ENCODE measurements at regions not wholly inside any gene's neighbourhood (a gene's known extent, or its start where the extent isn't known, plus 50 kb on each side); places are given as distances from the start of the nearest gene placed in this dataset.
"Not testable (repeated sequence)": the region's sequence is repeated elsewhere in the genome, so short reads cannot be mapped to it uniquely, and the experiment has no call there.

DNA sequence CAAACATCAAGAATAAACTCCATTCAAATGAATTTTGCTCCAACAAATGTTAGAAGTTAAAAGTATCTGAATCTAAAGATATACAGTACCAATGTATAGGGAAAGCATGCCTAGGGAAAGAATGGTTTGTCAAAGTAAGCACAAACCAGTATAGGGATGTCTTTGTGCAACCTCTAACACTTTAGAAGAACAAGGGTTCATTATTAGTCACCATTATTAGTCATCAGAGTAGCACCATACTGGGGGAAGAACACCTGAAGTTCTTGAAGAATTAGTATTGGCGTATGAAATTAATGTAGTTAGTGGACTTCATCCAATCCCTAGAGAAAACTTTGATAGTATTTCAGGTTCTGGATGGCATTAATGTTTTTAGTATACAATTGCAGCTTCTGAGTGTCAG lies 943.7 kb downstream of the METTL15 start:
- DNase-seq (peak; percentile 25), ATAC-seq (no peak)
- Histone ChIP-seq H3K27ac (ENCODE audit: low read length) (no peak overlapping the region), H3K9me2 (replicated peaks; ENCODE audit: low read length) (no peaks in the 10 kb centered on the region), H2AFZ (ENCODE audit: low read length) (no peak overlapping the region), H3K36me3 (ENCODE audit: low read depth, low read length) (no peaks in the 10 kb centered on the region), H3K4me3 (ENCODE audit: low read length) (no peak overlapping the region), H3K4me1 (ENCODE audit: insufficient read depth, low read length) (no peaks in the 10 kb centered on the region), H4K20me1 (ENCODE audit: low read length) (no peaks in the 10 kb centered on the region), H3K79me2 (ENCODE audit: low read length) (no peaks in the 10 kb centered on the region), H3K27me3 (ENCODE audit: low read length) (no peaks in the 10 kb centered on the region), H3K9ac (ENCODE audit: low read length) (no peak overlapping the region), H3K4me2 (ENCODE audit: low read length) (no peak overlapping the region), H3K9me3 (ENCODE audit: low read length) (no peaks in the 10 kb centered on the region), H3F3A (ENCODE audit: low read length, unreplicated experiment) (no peaks in the 10 kb centered on the region)
- BruUV-seq (replicated peaks) = no TSS peak
- ChIA-PET POLR2A (ENCODE audit: unreplicated experiment) (no interaction called here), CTCF (no interaction called here)
- intact Hi-C loops (cut with micrococcal nuclease) = no loop called here
- TF ChIP-seq EZH2 (IDR thresholded peaks at IDR 0.05; ENCODE audit: low read length, unreplicated experiment) = no peak
- TF ChIP-seq, protein P1, sequence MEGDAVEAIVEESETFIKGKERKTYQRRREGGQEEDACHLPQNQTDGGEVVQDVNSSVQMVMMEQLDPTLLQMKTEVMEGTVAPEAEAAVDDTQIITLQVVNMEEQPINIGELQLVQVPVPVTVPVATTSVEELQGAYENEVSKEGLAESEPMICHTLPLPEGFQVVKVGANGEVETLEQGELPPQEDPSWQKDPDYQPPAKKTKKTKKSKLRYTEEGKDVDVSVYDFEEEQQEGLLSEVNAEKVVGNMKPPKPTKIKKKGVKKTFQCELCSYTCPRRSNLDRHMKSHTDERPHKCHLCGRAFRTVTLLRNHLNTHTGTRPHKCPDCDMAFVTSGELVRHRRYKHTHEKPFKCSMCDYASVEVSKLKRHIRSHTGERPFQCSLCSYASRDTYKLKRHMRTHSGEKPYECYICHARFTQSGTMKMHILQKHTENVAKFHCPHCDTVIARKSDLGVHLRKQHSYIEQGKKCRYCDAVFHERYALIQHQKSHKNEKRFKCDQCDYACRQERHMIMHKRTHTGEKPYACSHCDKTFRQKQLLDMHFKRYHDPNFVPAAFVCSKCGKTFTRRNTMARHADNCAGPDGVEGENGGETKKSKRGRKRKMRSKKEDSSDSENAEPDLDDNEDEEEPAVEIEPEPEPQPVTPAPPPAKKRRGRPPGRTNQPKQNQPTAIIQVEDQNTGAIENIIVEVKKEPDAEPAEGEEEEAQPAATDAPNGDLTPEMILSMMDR (conservative IDR thresholded peaks at IDR 0.05; ENCODE audit: low read depth, low read length) = no peak
- no peak for TF ChIP-seq EZH2phosphoT487 (IDR thresholded peaks at IDR 0.05; ENCODE audit: borderline replicate concordance, low read length)

DNA sequence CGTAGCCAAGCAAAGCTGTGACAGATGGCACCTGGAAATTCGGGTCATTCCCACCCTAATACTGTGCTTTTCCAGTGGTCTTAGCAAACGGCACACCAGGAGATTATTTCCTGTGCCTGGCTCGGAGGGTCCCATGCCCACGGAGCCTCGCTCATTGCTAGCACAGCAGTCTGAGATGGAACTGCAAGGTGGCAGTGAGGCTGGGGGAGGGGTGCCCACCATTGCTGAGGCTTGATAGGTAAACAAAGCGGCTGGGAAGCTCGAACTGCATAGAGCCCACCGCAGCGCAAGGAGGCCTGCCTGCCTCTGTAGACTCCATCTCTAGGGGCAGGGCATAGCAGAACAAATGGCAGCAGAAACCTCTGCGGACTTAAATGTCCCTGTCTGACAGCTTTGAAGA lies 942.8 kb downstream of the METTL15 start:
- H2AFZ ChIP-seq (ENCODE audit: low read length); H3K27ac ChIP-seq (ENCODE audit: low read length); H3K4me3 ChIP-seq (ENCODE audit: low read length); H4K20me1 ChIP-seq (ENCODE audit: low read length); CTCF ChIA-PET; H3K36me3 ChIP-seq (ENCODE audit: low read depth, low read length); H3F3A ChIP-seq (ENCODE audit: low read length, unreplicated experiment); H3K27me3 ChIP-seq (ENCODE audit: low read length); H3K4me1 ChIP-seq (ENCODE audit: insufficient read depth, low read length); DNase-seq; H3K79me2 ChIP-seq (ENCODE audit: low read length); intact Hi-C loops (cut with micrococcal nuclease); H3K4me2 ChIP-seq (ENCODE audit: low read length); ATAC-seq; H3K9ac ChIP-seq (ENCODE audit: low read length); BruUV-seq (replicated peaks); H3K9me3 ChIP-seq (ENCODE audit: low read length); H3K9me2 ChIP-seq (replicated peaks; ENCODE audit: low read length): not testable (repeated sequence)
- POLR2A ChIA-PET (ENCODE audit: unreplicated experiment) = interaction anchor here (0.6 kb wide), 1 partner anchor 22 kb away, joined by 5 read pairs; no protein-coding TSS in a partner anchor

DNA sequence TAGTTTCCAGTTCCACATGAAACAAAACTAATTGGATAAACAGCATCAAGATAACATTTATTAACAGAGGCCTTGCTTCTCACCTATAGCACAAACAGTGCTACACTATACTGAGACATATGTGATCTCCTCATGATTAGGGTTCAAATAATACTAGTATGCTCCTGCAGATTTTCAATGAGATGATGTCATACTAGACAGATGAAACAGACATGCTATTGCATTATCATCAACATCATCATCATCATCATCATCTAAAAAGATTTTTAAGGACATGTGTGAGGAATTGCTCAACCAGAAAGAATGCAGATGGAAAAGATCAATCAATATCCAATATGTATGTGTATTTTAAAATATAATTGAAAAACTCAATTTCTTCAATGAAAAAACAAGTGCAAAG lies 932.3 kb downstream of the METTL15 start:
- POLR2A ChIA-PET (ENCODE audit: unreplicated experiment) = no interaction called here

More for the DNA sequence above, 932.3 kb downstream of the METTL15 start:
- Histone ChIP-seq H3K27ac (ENCODE audit: low read length) (no peak overlapping the region), H3K4me2 (ENCODE audit: low read length) (no peak overlapping the region), H3K9ac (ENCODE audit: low read length) (no peak overlapping the region), H3K9me2 (replicated peaks; ENCODE audit: low read length) (no peaks in the 10 kb centered on the region), H3K79me2 (ENCODE audit: low read length) (no peaks in the 10 kb centered on the region), H3K4me1 (ENCODE audit: insufficient read depth, low read length) (no peaks in the 10 kb centered on the region), H3K36me3 (ENCODE audit: low read depth, low read length) (no peaks in the 10 kb centered on the region), H3K27me3 (ENCODE audit: low read length) (no peaks in the 10 kb centered on the region), H2AFZ (ENCODE audit: low read length) (no peak overlapping the region), H4K20me1 (ENCODE audit: low read length) (no peaks in the 10 kb centered on the region), H3F3A (ENCODE audit: low read length, unreplicated experiment) (no peaks in the 10 kb centered on the region), H3K9me3 (ENCODE audit: low read length) (no peaks in the 10 kb centered on the region), H3K4me3 (ENCODE audit: low read length) (no peak overlapping the region)
- CTCF ChIA-PET = no interaction called here
- DNase-seq = no peak
- TF ChIP-seq EZH2 (IDR thresholded peaks at IDR 0.05; ENCODE audit: low read length, unreplicated experiment) (no peak), EZH2phosphoT487 (IDR thresholded peaks at IDR 0.05; ENCODE audit: borderline replicate concordance, low read length) (no peak)
- TF ChIP-seq, protein P1 (conservative IDR thresholded peaks at IDR 0.05; ENCODE audit: low read depth, low read length) = no peak
- intact Hi-C loops (cut with micrococcal nuclease) = no loop called here
- no TSS peak for BruUV-seq (replicated peaks)
- ATAC-seq = no peak
